ENCODE measurements at regions not wholly inside any gene's neighbourhood (a gene's known extent, or its start where the extent isn't known, plus 50 kb on each side); places are given as distances from the start of the nearest gene placed in this dataset.

DNA sequence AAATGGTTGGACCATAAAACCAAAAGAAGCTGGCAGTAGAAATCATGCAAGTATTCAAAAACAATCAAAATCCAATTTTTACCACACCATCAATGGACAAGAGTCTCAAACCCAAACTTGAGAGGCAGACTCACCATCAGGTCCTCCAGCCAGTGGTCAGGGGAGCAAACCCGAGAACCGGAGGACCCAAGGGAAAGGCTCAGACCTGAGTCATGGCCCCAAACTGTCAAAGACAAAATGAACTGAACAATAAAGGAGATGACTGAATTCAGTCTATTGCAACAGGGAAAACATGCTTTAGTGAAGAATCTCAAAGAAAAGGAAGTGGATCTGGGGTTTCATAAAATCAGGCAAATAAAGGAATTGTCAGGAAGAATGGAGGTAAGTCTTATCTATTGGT is 150.7 kb upstream of the MGAT5 start:
- DNase-seq, result no peak

DNA sequence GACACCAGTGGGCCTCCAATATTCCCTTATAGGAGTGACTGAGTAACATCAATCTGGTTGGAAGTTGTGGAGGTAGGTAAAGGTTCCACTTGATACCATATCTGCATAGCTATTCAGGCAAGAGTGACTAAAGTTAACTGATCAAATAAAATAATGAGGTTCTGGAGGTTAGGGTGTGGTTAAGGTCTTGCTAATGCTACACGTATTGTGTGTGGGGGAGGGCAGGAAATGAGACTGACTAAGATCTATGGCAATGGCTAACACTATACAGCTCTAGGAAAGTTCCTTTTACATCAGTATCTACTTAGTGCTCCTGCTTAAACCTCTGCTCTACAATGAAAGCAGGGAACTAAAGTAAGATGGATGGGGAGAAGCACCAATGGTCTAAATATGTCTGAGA is 149.1 kb upstream of the MGAT5 start:
- no peak for DNase-seq

DNA sequence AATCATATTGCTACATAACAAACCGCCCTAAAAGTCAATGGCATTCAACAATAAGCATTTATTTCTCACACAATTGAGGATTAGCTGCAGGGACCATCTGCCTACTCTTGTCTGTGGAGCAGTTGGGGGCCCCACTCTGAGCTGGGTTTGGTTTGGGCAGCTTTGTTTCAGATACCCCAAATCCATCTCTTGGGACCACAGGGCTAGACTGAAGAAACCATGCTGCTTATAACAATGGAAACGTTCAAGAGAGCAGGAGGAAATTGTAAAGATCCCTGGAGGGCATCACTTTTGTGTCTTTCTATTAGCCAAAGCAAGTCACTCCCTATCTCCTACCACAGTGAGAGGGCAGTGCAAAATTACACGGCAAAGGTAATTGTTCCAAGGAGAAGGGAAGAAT is 146.5 kb upstream of the MGAT5 start:
- DNase-seq, result no peak

DNA sequence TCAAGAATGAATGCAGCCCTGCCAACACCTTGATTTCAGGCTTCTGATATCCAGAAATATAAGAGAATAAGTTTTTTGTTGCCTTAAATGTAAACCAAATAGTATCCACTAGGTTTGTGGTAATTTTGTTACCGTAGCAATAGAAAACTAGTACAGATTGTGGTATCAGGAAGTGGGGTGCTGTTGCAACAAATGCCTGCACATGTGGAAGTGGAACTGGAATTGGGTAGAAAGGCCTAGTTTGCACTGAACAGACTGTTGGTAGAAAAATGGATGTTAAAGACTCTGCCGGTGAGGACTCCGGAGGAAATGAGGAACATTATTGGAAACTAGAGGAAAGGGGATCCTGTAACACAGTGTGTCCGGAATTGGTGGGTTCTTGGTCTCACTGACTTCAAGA is 145.8 kb upstream of the MGAT5 start:
- DNase-seq, result no peak

DNA sequence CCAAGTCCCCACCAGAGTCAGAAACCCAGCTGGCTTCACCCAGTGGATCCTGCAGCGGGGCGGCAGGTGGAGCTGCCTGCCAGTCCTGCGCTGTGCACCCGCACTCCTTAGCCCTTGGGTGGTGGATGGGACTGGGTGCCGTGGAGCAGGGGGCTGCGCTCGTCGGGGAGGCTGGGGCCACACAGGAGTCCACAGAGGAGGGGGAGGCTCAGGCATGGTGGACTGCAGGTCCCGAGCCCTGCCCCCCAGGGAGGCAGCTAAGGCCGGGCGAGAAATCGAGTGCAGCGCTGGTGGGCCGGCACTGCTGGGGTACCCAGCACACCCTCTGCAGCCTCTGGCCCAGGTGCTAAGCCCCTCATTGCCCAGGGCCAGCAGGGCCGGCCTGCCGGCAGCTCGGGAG is 144.6 kb upstream of the MGAT5 start:
- DNase-seq, result no peak

DNA sequence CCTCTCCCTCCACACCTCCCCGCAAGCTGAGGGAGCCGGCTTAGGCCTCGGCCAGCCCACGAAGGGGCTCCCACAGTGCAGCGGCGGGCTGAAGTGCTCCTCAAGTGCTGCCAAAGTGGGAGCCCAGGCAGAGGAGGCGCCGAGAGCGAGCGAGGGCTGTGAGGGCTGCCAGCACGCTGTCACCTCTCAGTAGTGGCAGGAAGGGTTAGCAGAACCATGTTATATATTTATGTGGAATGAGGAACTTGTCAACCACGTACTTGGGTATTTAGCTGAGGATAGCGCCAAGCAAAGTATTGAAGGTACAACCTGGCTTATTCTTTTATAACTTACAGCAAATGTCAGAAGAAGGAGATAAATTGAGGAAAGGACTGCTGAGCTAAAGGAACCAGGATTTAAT is 144.1 kb upstream of the MGAT5 start:
- DNase-seq, result no peak

DNA sequence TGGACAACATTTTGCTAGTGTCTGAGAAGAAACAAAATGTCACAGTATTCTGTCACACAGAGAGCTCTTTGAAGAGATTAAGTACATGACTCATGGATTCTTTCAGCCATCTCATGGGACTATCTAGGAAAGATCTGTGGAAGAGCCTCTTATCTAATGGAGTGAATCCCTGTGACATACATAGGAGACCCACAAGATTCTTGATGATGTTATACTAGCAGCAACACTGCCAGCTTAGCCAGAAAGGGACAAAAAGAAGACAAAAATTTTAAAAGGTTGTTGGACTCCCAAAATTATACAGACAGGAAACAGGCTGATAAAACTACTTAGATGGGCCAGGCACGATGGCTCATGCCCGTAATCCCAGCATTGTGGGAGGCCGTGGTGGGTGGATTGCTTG is 143.3 kb upstream of the MGAT5 start:
- DNase-seq, result no peak

DNA sequence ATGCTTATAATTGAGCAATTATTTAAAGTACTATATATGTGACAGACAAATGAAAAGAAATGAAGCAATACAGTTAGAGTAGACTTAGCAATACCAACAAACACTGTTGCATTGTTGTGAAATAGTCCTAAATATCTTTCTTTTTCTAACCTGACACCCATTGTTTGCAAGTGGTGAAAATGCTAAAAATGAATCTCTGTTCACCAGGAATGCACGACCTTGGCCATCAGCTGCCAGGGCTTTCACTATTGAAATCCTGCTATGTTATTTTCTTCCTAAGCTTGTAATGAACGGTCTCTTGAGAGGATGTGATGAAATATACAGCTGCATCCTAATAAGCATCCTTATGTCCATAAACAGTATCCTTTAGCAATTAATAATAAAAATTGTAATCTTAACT is 136.2 kb upstream of the MGAT5 start:
- no peak for DNase-seq

DNA sequence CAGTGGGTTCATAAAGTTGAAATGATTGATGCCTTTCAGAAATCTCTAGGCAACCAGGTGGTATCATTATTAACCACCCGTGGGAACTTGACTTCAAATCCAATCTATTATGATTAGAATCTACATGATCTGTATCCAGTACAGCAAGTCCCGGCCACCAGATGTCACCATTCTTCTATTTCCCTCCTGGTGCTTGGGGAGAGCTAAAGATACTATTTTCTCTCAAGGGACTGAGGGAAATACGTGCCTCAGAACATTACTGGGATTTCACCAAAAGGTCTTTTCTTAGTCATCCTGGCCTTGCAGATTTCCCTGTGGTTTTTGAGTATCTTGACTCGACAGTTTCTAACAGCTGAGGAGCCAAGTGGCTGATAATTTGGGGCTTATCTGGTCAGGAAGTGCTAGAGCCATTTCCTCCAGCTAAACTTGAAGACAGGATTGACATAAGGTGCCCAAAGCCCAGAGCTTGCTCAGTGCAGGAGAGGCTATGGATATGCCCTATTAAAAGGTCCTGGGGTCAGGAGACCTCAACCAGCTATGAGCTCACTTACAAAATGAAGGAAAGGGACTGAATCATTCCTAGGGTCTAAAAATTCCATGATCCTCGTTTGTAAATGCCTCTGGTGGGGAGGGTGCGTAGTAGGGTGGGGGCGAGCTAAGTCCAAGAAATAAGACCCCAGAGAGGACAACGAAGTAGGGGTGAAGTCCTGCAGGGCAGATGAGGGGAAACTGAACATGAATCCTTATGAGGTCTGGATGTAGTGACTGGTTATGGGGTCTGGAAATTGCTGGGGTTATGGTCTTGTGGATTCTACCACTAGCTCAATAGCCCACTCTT is 135.4 kb upstream of the MGAT5 start:
- peak; percentile 96 for DNase-seq

DNA sequence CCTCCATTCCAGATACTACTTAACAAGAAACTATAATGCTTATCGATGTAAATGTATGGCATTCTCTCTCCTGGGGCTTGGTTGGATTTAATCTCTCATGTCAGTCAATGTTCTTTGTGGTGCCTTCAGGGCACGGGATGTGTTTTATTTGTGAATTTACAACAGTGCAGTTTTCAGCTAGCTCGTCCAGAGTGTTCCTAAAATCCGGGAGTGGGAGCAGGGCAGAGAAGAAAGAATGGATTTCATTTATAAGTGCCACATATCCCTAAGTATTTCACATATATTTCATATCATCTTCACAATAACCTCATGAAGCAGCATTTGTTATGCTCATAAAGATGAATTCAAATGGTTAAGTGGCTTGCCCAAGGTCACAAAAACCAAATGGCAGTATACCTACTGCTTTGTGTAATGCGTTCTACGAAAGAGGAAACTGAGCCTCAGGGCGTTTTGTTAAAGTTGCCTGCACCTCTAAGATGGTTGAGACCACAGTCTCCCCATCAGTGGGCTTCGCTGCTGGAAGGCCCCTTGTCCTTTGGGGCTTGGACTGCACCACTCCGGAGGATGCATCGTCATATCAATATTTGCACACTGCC is 134.7 kb upstream of the MGAT5 start:
- DNase-seq, result no peak

DNA sequence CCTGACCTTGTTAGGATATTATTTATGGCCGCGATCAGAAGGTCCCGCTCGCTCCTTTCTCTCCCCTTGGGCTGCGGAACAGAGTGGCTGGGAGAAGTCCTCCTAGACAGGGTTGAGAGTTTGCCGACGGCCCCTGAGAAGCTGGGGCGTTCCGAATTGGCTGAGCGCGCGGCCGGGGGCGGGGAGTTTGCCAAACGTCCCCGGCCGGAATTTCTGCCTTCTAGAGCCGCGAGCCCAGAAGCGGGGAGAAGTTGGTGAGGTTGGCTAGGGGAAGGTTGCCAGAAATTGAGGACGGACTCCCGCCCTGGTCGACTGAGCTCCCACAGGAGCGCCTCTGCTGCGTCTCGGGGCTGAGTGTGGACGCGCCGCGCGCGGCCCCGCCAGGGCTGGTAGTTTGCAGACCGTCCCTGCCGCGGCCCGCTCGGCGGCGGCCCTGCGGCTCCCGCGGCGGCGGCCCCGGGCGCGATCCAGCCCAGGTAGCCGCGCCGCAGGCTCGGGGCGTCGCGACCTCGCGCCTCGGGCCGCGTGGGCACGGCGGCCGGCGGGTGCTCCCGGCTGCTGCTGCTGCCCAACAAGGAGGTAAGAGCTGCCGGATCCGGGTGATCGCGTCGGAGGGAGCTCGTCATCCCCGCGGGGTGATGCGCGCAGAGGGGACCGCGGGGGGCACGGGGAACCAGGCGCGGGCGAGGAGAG is 134.0 kb upstream of the MGAT5 start:
- DNase-seq, result peak; percentile 81

DNA sequence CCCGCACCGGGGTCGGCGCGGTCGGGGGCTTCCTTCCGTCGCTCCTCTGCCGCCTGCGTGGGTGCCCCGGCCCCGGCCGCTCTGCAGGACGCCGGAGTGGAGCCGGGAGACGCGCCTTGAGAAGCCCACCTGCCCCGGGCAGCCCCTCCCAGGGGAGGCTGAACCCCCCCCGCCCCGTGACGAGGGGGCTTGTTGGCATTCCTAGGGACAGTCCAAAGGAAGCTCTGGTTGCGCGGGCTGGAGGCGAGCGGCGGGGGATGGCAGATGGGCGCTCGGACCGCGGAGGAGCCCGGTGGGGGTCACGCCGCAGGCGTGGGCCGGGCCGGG is 133.5 kb upstream of the MGAT5 start:
- DNase-seq, result no peak

DNA sequence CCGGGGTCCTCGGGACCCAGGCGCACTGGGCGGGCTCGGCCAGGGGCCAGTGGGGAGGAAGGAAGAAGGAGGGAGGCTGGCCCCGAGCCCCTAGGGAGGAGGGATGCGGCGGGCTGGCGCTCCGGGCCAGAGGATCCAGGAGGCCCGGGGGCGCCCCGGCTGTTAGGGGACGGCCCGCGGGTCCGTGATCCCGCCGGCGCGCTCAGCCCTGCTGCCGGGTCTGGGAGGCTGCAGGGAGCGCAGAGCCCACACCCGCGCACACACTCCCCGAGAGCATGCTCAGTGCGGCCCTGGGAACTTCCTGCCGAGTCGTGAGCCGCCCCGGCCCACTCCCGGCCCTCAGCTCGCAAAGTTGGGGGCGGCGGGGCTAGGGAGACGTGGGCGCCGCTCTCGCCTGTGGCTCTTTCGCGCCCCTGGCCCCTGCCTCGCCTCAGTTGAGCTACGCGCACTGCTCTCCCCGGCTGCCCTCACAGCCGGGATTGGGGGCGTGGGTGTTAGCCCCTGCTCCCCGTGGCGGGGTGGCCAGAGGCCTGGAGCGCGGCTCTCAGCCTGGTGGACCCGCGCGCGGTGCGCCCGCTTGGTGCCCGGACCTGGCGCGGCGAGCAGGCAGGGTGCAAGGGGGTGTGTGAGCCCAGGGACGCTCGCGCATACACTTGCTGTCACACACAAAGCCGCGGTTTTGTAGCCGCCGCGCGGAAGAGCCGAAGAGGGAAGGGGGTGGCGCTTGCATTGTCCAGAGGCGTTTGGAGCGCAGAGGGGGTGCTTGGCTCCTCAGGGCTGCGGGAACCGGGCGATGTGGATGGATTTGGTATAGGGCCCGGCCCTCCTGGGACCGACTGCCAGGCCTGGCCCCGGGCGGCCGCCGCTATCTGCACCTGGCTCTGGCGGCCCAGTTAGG is 132.9 kb upstream of the MGAT5 start:
- no peak for DNase-seq

DNA sequence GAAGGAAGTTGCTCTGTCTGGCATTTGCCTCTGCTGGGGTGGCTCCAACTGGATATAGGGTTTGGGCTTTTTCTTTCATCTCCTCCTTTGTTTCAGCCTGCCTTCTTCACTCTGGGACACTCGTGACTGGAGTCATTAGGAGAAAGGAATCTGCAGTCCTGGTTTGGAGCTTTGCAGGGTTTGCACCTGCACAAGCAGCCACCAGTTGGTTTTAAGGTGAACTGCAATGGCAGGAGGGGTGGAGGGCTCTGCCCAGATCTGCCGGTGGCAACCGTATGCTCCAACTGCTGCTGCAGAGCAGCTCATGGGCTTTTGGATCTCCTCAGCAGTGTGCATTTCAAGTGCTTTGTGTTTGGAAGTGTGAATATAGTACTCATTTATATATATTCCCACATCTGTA is 131.3 kb upstream of the MGAT5 start:
- peak; percentile 20 for DNase-seq

DNA sequence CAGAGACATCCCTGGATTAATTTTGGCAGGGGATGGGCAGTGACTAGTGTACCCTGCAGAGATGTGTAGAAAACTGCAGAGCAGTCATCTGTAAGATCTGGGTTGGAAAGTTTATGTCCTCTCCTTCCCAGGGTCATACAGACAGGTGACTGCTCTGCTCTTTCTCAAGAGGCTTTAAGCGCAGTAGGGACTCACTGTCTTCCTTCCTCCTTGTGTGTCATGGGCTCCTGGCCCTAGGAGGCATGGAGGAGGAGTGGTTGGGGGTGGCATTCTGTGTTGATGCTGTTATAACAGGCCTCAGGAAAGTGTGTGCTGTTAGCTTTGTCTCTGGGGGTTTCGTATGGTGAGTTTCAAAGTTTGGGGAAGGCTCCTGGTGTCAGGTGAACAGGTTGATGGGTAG is 130.5 kb upstream of the MGAT5 start:
- DNase-seq, result no peak

DNA sequence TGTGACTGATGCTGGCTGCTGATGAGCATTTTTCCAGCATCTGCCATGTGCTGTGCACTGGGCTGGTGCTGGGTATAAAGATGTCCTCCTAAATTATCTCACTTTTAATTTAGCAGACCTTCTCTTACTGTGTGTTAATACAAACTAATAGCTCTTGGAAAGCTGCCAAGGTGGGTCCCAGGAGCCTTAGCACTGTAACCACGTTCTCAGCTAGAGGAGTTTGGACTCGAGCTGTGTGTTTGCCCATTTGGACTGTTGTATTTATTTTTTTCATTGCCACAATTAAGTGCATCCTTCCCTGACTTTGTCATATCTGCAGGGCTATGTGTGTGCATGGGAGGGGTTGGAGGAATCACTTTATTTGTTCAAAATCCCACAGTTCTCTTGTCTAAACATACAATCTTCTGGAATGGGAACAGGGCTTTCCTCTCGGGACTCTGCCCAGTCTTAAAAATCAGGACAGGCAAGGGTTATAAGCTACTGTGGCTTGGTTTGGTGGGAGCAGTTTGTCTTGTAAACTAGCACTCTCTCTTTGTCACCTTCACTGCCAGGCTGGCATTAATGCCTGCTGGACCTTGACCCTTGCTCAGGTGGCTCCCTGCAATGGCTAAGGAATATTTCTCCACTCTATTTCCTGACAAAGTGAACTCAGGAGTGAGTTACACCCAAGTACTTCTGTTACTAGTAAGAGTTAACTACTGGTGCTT is 129.7 kb upstream of the MGAT5 start:
- peak; percentile 87 for DNase-seq

DNA sequence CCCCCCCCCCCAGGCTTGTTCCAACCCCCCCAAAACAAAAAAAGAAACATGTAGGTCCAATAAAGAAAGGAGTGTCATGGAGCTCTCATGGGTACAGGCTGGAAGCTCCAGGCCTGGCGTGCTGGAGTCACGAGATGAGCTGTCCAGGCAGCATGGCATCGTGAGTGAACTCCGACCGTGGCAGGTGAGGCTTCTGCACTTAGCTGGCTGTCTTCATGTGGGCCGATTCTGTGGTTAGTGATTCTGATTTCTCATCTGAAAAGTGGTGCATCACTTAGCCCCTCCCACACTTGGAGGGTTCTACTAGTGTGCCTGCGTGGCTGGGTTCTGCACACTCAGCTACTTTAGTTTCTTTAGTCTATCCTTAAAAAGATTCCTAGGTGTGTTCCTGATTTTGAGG is 126.4 kb upstream of the MGAT5 start:
- no peak for DNase-seq

DNA sequence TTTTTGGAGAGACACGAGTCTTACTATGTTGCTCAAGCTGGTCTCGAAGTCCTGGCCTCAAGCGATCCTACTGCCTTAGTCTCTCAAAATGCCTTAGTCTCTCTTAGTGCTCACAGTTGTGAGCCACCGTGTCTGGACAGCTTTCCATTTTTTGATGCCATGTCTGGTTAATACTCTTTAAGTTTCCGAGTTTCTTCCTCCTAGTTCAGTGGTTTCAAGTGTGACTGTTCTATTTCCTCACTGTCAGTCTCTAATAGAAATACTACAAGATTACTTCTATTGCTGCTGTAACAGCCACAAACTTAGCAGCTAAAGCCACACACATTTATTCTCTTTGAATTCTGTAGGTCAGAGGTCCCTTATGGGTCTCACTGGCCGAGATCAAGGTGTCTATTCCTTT is 125.1 kb upstream of the MGAT5 start:
- no peak for DNase-seq

DNA sequence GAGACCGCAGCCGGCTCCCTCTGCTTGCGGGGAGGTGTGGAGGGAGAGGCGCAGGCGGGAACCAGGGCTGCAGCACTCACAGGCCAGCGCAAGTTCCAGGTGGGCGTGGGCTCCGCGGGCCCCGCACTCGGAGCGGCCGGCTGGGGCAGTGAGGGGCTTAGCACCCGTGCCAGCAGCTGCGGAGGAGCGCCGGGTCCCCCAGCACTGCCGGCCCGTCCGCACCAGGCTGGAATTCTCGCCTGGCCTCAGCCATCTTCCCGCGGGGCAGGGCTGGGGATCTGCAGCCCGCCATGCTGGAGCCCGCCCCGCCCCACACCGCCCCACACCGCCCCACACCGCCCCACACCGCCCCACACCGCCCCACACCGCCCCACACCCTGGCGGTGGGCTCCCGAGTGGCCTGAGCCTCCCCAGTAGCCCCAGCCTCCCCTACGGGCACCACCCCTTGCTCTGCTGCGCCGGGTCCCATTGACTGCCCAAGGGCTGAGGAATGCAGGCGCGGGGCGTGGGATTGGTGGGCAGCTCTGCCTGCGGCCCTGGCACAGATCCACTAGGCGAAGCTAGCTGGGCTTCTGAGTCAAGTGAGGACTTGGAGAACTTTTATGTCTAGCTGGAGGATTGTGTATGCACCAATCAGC is 123.9 kb upstream of the MGAT5 start:
- no peak for DNase-seq

DNA sequence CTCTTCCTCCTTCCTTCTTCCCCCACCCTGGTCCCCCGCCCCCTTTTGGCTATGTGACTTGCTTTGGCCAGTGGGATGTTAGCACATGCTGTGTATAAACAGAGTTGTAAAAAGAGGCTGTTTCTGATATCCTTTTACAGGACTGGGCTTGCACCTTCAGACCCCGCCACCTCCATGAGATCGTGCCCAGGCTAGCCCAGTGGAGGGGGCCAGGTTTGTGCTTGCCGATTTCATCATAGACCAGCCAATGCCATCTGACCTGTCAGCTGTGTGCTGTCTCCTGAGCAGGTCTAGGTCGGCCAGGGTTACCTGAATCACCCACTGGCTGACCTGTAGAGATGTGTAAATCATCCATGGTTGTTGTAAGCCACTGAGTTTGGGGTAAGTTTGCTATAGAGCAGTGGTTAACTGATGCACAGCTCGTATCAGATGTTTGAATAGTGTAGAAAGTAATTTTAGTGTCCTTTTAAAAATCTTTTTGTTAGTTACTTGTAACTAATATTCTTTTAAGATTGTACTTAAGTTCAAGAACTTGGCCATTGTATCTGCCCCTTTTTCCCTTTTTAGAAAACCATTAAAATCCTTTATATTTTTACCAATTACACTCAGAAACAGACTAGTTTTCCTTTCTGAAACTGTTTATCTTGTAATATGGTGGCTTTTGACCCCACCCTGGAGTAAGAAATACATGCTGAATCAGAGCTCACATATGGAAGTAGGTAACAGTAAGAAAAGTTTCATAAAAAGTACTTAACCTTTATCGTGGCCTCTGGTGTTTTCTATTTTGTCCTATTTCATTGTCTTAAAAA is 122.0 kb upstream of the MGAT5 start:
- DNase-seq, result no peak

DNA sequence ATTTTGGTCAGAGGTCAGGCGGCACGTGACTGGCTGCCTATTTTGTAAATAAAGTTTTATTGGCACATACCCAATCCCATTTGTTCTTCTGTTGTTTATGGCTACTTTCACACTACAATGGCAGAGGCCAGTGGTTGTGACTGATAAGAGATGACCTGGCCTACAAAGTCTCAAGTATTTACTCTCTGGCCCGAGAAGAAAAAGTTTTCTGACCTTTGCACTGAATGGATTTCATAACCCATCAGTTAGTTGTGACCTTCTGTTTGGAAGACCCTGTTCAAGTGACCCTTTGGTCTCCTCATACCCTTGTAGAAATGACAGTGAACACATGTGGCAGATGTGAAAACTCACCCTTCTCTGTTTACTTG is 121.4 kb upstream of the MGAT5 start:
- no peak for DNase-seq
